Stimulated activated CD4-positive, alpha-beta T cell treated with anti-CD3 and anti-CD28 coated beads, Interleukin-1b, Interleukin-23, amount 100 ng/mL, for 4 hours (primary cell): ENCODE measurements at regions not wholly inside any gene's neighbourhood (a gene's known extent, or its start where the extent isn't known, plus 50 kb on each side); places are given as distances from the start of the nearest gene placed in this dataset.

Experiments used
- DNase-seq, 2 donors: peaks; one replicate each; pipeline ENCODE4 v3.0.0-alpha.2; 2020; ENCODE audit warnings: low read depth in 2 of 2

DNA sequence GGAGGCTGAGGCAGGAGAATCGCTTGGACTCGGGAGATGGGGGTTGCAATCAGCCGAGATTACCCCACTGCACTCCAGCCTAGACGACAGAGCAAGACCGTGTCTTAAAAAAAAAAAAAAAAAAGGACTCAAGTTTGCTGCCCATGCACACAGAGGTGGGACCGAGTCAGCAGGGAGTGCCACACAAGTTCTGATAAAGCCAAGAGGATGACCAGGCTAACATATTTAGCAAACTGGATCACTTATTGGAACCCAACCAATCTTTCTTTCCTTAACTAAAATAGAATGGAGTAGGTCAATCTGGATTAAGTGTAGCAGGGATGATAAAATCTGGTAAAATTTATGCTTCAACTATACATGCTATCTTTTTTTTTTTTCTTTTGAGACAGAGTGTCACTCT, 190.4 kb upstream of the FOXN3 start:
- DNase-seq = no peak

DNA sequence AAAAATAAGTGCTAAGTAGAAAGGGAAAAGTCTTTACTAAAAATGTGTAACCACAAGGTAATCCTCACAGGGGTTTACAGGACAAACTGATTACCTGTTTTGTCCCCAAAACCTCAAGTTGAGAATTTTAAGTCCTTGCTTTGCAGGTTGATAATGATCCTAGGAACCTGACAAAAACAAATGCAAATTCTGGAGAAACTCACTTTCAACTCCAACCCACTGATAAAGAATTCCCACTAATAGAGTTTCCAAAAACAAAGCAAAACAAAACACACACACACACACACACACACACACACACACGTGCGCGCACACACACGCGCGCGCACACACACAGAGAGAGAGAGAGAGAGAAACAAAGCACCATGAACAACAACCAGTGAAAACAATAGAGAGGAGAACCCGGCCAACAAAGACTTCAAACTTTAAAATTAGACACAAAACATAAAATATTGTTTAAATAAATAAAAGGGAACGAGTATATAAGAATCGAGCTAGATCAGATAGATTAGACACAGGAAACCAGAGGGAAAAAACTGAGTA, 187.0 kb upstream of the FOXN3 start:
- no peak for DNase-seq

DNA sequence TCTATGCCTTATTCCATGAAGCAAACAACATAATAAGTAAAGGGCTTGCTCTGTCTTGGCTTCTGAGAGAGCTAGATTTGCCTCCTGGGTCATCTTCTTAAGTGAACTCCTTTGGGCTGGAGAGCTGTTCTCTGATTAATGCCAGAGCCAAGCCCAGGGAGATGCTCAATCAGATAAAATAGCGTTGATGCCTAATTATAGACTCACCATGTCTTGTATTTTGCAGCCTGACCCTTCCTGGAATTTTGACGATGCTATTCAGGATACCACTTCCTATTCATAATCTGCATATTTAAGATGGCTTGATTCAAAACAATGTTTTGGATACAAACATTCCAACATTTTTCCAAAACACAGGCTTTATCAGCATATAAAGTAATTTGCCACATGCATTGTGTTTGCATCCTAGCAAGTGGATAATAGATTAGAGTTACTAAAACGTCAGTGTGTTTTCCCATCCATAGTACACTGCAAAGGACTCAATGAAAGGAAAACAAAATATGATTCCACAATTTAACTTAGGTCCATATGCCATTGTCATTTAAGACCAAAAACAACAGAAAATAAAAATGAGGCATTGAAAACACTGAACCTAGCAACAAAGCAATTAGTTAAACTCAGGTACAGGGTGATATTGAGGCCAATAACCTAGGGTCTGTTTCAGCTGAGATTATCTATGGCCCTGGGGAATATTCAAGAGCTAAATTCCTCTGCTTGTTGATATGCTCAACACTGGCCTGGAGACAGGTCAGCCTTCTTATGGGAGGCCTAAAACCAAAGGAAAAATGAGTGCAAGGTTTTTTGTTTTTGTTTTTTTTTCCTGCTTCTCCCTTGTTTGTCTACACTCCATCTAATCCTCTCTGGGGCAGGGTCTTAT, 184.2 kb upstream of the FOXN3 start:
- no peak for DNase-seq

DNA sequence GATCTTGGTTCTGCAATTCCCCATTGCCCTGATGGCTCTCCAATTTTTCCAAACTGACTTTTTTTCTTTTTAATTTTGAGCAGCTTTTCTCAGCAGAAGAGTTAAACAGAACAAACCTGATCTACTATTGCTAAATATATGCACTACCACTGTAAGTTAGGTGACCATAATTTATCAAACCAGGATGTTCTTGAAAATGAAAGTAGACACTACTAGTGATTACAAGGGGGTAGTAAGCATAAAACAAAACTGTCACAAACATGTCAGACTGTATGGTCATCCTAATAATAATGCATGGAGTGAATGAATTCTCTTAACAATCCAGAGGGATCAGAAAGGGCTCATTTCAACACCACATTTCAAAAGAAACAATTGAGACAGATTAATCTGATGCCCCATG, 183.0 kb upstream of the FOXN3 start:
- DNase-seq = no peak

DNA sequence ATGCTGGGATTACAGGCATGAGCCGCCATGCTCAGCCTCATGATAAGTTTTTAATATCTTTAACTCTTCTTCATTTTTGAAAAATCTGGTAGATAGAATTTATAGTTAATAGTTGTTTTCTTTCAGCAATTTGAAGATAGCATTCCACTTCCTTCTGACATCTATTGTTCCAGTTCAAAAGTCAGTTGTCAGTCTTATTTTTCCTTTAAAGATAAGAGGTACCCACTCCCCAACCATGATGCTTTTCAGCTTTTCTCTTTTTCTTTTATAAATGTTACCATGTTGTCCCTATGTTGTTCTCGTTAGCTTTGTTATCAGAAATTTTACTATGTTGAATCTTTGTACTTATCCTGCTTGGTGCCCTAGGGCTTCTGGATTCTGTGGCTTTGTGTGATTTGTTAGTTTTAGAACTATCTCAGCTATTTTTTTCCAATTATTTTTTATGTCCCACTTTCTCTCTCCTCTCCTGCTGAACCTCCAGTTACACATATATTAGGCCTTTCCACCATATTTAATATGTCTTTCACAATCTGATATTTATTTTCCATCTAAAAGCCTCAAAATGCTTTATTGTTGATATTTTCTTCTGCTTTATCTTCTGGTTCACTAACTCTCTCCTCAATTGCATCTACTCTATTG, 181.6 kb upstream of the FOXN3 start:
- no peak for DNase-seq

DNA sequence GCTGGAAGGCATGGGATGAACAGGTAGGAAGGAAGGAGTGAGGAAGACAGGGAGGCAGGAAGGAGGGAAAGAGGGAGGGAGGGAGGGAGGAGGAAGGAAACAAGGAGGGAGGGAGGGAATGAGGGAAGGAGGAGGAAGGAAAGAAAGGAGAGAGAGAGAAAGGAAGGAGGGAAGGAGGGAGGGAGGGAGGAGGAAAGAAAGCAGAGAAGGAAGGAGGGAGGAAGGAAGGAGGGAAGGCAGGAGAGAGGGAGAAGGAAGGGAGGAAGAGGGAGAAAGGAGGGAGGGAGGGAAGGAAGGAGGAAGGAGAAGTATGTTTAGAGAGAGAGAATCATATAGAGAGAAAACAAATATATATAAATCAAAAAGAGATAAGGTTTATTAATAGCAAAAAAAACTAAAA, 175.9 kb upstream of the FOXN3 start:
- DNase-seq = no peak

DNA sequence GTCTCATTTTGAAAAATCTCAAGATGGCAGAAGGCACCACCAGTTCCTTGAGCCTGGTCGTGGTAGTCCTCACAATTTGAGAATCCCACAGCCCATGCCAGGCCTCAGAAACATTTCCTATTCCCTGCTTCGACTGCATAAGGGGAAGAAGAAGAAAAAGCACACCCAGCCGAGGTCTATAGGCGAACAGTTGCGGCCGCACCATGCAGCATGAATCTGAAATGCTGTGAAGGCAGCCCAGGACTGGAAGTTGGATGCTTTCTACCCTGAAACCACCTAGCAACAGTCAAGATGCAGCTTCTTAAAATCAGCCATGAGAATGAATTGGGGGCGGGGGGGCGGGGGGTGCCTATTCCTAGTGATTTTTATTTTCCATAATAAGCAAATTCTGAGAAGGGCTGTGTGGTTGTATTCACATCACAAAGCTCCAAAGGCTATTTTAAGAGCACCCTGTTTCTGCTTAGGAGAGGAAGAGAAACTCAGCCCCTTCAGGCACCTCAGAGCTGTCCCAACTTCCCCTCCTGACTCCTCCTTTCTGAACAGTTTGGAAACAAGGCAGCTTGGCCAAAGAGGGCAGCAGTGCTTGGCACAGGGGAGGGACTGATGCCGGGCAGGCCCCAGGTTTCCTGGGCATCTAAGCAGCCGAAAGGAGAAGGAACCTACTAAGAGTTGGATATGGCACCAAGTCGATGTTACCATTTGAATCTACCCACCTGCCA, 172.5 kb upstream of the FOXN3 start:
- DNase-seq = no peak

DNA sequence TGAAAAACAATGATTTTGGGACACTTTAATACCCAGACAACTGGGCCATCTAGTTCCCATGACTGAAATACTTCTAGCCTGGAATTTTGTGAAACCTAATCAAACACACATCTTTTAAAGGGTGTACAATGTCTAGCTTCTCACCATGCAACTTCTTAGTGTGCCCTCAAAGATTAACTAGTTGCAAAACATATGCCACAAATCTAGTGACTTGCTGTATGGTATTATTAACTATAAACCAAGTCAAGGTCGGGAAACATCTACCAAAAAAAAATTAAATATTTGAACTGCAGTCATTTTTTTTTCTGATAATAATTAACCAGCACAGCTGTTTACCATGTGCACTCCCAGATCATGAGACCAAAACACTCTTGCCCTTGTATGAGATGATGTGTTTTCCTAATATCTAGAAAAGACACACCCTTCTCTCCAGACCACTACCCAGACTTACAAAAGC, 171.8 kb upstream of the FOXN3 start:
- no peak for DNase-seq

DNA sequence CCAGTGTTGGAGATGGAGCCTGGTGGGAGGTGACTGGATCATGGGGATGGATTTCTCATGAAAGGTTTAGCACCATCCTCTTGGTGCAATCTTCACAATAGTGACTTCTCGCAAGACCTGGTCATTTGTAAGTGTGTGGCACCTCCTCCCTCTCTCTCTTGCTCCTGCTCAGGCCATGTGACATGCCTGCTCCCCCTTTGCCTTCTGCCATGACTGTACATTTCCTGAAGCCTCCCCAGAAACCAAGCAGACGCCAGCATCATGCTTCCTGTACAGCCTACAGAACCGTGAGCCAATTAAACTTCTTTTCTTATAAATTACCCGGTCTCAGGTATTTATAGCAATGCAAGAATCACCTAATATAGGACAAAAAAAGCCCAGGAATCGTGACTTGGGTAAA, 171.0 kb upstream of the FOXN3 start:
- no peak for DNase-seq

DNA sequence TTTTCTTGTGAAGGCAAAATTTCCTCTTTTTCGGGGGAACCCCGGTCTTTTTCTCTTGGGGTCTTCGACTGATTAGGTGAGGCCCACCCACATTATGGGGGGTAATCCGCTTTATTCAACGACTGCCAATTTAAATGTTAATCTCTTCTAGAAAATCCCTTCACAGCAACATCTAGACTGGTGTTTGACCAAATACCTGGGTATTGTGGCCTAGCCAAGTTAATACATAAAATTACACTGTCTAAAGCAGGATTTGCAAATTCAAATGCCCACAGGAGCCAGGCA, 170.0 kb upstream of the FOXN3 start:
- no peak for DNase-seq

DNA sequence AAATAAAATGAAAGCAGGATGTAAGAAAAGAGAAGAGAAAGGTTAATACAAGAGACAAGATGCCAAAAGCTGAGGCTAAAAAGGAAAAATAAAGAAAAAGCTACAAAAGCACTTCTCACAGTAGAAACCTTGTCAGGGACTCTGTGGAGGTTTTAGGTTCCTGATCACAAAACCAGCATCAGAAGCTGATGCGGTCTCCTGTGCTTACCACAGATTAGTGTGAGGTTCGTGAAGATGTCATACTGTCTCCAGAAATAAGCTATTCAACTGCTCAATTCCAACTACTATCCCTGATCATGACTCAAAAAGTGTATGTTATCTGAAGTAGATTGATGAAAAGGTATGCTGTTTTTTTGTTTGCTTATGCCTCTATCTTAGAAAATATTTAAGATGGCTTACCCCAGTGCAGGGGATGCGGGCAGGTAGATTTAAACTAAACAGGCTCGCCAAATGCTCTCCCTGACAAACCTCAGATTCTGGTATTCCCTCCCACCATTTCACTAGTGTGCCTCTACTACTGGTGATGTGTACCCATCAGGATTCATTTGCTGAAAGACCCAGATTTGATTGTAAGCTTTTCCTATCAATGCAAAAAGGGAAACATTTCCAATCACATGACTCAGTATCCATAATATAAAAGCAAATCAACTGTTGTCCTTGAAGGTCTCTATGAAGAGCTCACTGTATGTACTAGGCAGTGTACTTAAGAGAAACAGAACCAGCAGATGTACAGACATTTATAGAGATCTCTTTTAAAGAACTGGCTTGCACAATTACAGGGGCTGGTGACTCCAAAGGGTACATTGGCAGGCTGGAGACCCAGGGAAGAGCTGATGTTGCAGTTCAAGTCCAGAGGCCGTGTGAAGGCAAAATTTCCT, 169.5 kb upstream of the FOXN3 start:
- peak in 1 of 2 donors; percentile 5 for DNase-seq

DNA sequence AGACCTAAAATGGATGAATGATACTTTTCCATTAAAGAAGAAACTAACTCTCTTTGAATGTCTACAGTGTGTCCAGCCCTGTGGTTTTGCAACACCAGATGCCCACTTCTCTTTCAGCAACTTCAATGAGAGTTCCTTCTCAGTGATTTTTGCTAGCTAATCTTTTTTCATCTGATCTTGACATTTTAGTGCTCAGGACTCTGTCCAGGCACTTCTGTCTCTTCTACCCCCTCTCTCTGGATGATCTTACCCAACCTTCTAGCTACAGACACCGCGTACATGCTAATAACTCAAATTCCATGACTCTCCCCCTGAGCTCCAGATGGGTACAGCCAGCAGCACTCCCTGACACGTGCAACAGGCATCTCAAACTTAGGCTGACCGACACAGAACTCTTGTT, 161.1 kb upstream of the FOXN3 start:
- no peak for DNase-seq

DNA sequence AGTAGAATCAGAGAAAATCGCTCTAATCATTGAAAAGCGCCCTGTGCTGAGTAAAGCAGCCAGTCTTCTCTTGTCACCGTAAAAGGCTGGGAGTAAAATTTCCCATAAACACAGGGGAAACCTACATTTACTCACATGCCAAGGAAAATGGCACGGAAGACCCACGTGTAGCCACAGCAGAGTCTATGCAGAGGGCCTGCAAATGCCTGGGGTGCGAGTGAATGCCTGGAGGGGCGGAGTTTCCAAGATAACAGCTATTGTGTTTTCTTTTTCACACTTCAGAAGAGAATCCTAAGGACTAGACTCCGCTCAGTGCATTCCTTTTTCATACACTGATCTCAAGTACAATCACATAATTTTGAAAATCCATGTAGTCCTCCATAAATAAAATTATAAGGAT, 159.9 kb upstream of the FOXN3 start:
- DNase-seq = no peak

DNA sequence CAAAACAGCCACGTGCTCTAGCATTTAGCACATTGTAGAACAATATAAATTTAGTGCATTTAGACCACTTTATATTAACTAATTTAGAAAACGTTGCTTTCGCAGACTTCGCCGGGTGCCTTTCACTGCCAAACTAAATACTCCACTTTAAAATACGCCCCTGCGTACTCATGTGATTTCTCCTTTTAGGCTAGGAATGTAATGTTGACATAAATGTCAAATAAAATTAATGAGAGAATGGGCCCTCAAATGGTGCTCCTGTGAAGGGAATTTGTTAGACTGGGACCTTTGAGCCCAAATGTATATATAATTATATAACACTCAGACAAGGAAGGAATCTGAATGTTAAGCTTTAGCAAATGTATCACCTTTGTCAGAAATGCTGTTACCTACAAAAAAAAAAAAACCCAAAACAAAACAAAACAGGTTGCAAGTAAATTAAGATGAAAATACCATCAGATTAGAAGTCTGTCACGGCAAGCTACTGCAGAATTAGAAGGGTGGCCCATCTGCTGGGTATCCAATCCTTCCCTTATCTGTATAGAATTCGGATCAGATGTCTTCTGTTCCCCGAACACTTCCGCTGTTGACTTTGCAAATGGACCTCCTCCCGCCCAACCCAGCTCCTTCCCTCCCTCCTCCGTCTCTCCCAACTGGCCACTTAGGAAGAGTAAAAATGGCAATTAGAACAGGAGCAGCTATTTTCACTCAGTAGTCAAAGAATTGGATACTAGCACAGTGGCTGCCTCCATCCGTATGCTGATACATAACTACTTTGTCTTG, 159.3 kb upstream of the FOXN3 start:
- no peak for DNase-seq

DNA sequence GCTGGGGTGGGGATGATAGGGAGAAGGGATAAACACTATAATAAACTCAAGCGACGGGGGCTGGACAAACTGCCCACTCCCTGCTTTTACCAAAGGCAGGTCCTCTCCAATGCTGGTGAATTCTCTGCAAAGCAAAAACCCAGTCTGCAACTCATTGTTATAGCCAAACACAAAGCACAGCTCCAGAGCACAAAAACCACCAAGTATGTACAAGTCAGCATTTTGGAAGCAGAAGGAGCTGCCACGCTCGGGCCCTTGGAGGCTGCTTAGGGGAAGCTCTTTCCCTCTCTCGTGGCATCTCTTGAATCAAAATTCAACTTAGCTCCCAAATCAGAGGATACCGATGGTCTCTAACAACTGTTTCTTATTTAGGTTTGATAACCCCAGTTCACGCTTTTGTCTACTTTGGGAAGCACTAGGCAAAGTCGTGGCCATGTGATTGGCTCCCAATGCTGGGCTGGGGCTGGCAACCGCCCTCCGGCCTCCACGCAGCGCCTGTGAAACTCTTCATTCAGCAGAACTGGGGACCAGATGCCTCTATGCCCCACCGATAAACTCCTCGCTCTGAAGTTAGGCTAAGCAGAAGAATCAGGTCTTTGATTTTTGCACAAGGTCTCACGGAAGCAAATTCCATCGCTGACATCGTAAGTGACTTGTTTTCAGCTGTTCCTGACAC, 158.5 kb upstream of the FOXN3 start:
- no peak for DNase-seq

DNA sequence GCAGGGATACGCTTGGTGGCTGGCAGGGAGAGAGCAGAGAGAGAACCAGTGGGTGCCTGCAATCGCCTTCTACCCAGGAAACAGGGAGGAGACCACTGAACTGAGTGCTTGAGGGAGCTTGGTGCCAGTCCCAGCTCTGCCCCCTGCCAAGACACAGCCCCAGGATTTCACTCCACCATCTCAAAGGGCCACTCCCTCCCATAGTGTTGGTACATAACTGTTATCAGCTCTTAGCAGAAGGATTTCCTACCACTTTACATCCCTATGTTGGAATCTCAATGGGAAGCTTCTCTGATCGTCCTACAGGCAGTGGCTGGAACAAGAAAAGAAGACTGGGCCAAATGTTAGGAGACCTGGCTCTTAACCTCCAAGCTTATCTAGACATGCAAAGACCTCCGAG, 157.4 kb upstream of the FOXN3 start:
- no peak for DNase-seq

DNA sequence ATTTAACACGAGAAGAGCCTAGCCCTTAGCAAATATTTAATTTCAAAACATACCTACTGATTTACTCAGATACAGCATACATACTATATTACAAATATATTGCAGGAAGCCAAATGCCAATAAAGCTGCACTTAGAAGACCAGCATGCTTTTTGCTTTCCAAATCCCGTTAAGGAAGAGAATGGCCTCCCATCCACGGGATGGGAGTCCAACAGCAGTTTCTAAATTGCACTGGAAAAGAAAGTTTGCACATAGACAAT, 156.3 kb upstream of the FOXN3 start:
- DNase-seq = no peak

DNA sequence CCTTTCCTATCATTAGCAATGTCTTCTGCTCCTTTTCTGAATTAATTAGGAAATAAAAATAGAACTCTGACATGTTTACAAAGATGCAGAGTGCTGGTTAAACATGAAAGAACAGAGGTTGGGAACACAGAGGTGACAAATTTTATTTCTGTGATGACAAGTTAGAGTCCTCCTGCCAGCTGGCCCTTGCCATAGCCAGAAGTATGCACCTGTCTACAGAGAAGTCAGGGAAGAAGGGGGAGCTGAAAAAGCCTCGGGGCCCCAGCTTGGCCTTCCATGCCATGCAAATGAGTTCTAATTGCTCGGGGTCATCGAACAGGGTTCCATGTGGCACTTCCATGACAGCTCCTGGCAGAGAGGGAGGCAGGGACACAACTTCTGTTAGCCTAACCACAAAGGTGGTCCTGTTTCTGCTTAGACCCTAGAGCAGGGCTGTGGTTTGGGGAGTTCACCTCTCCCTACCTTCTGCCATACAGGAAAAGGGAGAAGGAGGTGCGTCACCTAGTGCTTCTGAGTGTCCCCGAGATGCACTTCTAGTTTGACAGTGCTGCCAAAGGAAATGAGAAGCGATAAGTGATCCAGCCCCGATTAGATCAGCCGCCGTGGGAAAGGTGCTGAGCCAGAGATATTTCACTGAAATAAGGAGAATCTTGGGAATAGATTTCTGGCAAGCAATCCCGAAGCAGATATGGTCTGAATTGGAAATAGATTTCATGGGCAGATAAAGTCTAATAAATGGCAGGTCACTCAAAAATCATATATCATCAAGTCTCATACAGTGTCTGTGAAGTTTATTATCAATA, 155.8 kb upstream of the FOXN3 start:
- DNase-seq = no peak

DNA sequence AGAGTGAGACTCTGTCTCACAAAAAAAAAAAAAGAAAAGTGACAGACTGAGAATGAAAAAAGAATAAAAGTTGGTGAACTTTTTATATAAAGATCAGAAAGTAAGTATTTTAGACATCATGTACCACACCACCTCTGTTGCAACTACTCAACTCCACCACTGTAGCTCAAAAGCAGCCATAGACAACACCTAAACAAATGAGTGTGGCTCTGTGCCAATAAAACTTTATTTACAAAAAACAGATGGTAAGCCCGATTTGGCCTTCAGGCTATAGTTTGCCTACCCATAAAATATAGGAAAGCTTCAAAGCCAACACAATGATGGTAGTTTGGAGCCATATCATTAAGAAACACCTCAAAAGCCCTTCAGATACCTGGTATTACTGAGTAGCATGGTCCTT, 154.5 kb upstream of the FOXN3 start:
- DNase-seq = no peak
